K562 (cell line): ENCODE measurements at regions not wholly inside any gene's neighbourhood (a gene's known extent, or its start where the extent isn't known, plus 50 kb on each side); places are given as distances from the start of the nearest gene placed in this dataset.

ENCODE experiments used
- ATAC-seq: fragments of 200-7000 bp; cut with Tn5 transposase; 3 replicates; pipeline ENCODE4 v1.9.1; 2020; ENCODE audit warnings: moderate library complexity
- BruUV-seq: library from RNA; stranded (reverse); fragments of 400-500 nt; replicated peaks from 2 replicates; lab custom pipeline; 2021; lab: Mats Ljungman, UMichigan
- CTCF ChIA-PET: fragments of 300-600 bp; formaldehyde crosslinking; extraction: SDS; loops from one replicate; lab custom pipeline; 2021; ENCODE audit warnings: low intra/inter-chr PET ratio; lab: Yijun Ruan, JAX
- POLR2A ChIA-PET: fragments of 300-600, 350-650 bp; sonication (Branson Sonifier 250); formaldehyde crosslinking; extraction: SDS; loops from one replicate; lab custom pipeline; 2021; ENCODE audit warnings: antibody characterized with exemption, inconsistent platforms; lab: Yijun Ruan, JAX
- DNase-seq, 4 experiments: peaks; one replicate each; pipeline versions ENCODE4 v3.0.0 to v3.0.0-alpha.2; 2011 to 2018; ENCODE audit warnings: low spot score in 3 of 4, mixed read lengths in 3 of 4; ENCODE audit errors: extremely low read depth in 1 of 4
- FAIRE-seq: peaks from 2 replicates; lab custom pipeline; 2011; peaks lifted over from hg19 to GRCh38; lab: Jason Lieb, UNC
- H2AFZ ChIP-seq: 2 replicates; pipeline ENCODE4 v1.6.0; 2011; ENCODE audit warnings: low read depth, low read length, control low read depth, inconsistent platforms
- H3K27ac ChIP-seq: fragments of 200-600 bp; 3 replicates; pipeline ENCODE4 v1.8.0; 2011; ENCODE audit warnings: low read depth, mild to moderate bottlenecking, control low read depth, inconsistent platforms, low read length, moderate library complexity, mixed read lengths; ENCODE audit errors: extremely low read depth
- H3K27me3 ChIP-seq, 2 experiments: fragments of 300-600 bp in 1 of 2; 2 replicates in 1 of 2; 3 replicates in 1 of 2; pipeline versions ENCODE4 v1.6.0 to v1.8.0; 2011; ENCODE audit warnings: inconsistent platforms in 2 of 2, low read length in 2 of 2, mild to moderate bottlenecking in 1 of 2, mixed read lengths in 1 of 2, moderate library complexity in 1 of 2; ENCODE audit not compliant: control insufficient read depth in 2 of 2, insufficient read depth in 2 of 2
- H3K36me3 ChIP-seq: fragments of 300-600 bp; 3 replicates; pipeline ENCODE4 v1.8.0; 2011; ENCODE audit warnings: mild to moderate bottlenecking, low read length, inconsistent platforms; ENCODE audit not compliant: control insufficient read depth, insufficient read depth
- H3K4me1 ChIP-seq, 2 experiments: fragments of 200-600 bp in 1 of 2; replicated peaks in 1 of 2; 2 replicates in 1 of 2; 3 replicates in 1 of 2; pipeline versions ENCODE4 v1.5.1 to v1.8.0; 2011; ENCODE audit warnings: inconsistent platforms in 2 of 2, low read length in 2 of 2, mild to moderate bottlenecking in 1 of 2, mixed read lengths in 1 of 2, moderate library complexity in 1 of 2; ENCODE audit not compliant: control insufficient read depth in 2 of 2, insufficient read depth in 2 of 2
- H3K4me2 ChIP-seq: 2 replicates; pipeline ENCODE4 v1.6.1; 2011; ENCODE audit warnings: low read length, control low read depth, inconsistent platforms, mixed read lengths; ENCODE audit not compliant: insufficient read depth
- H3K4me3 ChIP-seq: fragments of 200-600 bp; sonication (generic), shearing (Covaris generic); 2 replicates; pipeline ENCODE4 v1.5.1; 2016; ENCODE audit warnings: control low read depth, inconsistent platforms
- H3K79me2 ChIP-seq: fragments of 200-600 bp; 3 replicates; pipeline ENCODE4 v1.8.0; 2011; ENCODE audit warnings: low read length, inconsistent platforms; ENCODE audit not compliant: control insufficient read depth, insufficient read depth
- H3K9ac ChIP-seq, 2 experiments: 2 replicates each; pipeline versions ENCODE4 v1.6.0 to v1.6.1; 2011; ENCODE audit warnings: low read depth in 2 of 2, low read length in 2 of 2, control low read depth in 1 of 2, inconsistent platforms in 1 of 2, mild to moderate bottlenecking in 1 of 2, mixed read lengths in 1 of 2; ENCODE audit not compliant: insufficient read depth in 1 of 2
- H3K9me1 ChIP-seq: one replicate; pipeline ENCODE4 v1.6.0; 2011; ENCODE audit warnings: inconsistent platforms, mild to moderate bottlenecking, low read length, moderate library complexity; ENCODE audit not compliant: control insufficient read depth, insufficient read depth
- H3K9me3 ChIP-seq: replicated peaks from 2 replicates; pipeline ENCODE4 v1.5.1; 2011; ENCODE audit warnings: low read depth, low read length, inconsistent platforms; ENCODE audit not compliant: control insufficient read depth, insufficient read depth
- H4K20me1 ChIP-seq: replicated peaks from 2 replicates; pipeline ENCODE4 v1.6.1; 2011; ENCODE audit warnings: low read length, inconsistent platforms, mixed read lengths; ENCODE audit not compliant: control insufficient read depth, insufficient read depth
- CHAMP1 ChIP-seq: fragments of 450-650 bp; IDR thresholded peaks from 2 replicates; pipeline ENCODE4 v1.6.1; 2016; ENCODE audit warnings: mild to moderate bottlenecking
- FOXM1 ChIP-seq, 2 experiments: fragments of 450-650 bp in 1 of 2; sonication (generic) in 1 of 2; formaldehyde crosslinking in 1 of 2; IDR thresholded peaks; 2 replicates each; pipeline versions ENCODE4 v1.6.1 to v1.9.0; 2017 to 2022; ENCODE audit warnings: low read depth in 2 of 2, mild to moderate bottlenecking in 2 of 2, missing genetic modification reagents in 1 of 2, moderate library complexity in 1 of 2
- KHSRP ChIP-seq: fragments of 450-650 bp; IDR thresholded peaks from 2 replicates; pipeline ENCODE4 v1.6.1; 2017
- MIER1 ChIP-seq: fragments of 450-650 bp; IDR thresholded peaks from 2 replicates; pipeline ENCODE4 v1.6.1; 2016; ENCODE audit warnings: antibody characterized with exemption, mild to moderate bottlenecking, low read depth
- PPARD ChIP-seq: fragments of 250-450 bp; sonication (Bioruptor Pico); IDR thresholded peaks from 2 replicates; pipeline ENCODE4 v1.8.0; 2022; ENCODE audit warnings: inconsistent platforms, mild to moderate bottlenecking, moderate library complexity
- PURB ChIP-seq: sonication (generic); formaldehyde crosslinking; IDR thresholded peaks from 2 replicates; pipeline ENCODE4 v1.9.0; 2021; ENCODE audit warnings: low read depth, mild to moderate bottlenecking, missing genetic modification reagents
- RB1 ChIP-seq: fragments of 450-650 bp; IDR thresholded peaks from 2 replicates; pipeline ENCODE4 v1.6.1; 2017; ENCODE audit warnings: low read depth, mild to moderate bottlenecking
- RBFOX2 ChIP-seq: fragments of 200-400 bp; formaldehyde crosslinking; IDR thresholded peaks from 2 replicates; pipeline ENCODE4 v1.6.1; 2017; ENCODE audit warnings: low read depth, mild to moderate bottlenecking, low read length, moderate library complexity
- WHSC1 ChIP-seq: IDR thresholded peaks from one replicate; pipeline ENCODE4 v1.6.1; 2012; ENCODE audit warnings: low read length, control low read depth, inconsistent platforms
- ZKSCAN1 ChIP-seq: fragments of 150-350 bp; IDR thresholded peaks from 2 replicates; pipeline ENCODE4 v1.6.1; 2016; ENCODE audit warnings: low read depth, low read length
- ZNF197 ChIP-seq: fragments of 200-800 bp; sonication (Bioruptor generic); IDR thresholded peaks from 2 replicates; pipeline ENCODE4 v1.6.1; 2016; ENCODE audit warnings: low read depth, missing genetic modification characterization, missing compliant biosample characterization
- ZNF518B ChIP-seq: fragments of 250-450 bp; sonication (Bioruptor Pico); IDR thresholded peaks from 2 replicates; pipeline ENCODE4 v1.5.0; 2021; ENCODE audit warnings: mild to moderate bottlenecking, moderate library complexity
- ZZZ3 ChIP-seq: fragments of 450-650 bp; IDR thresholded peaks from 2 replicates; pipeline ENCODE4 v1.6.1; 2016; ENCODE audit warnings: antibody characterized with exemption, mild to moderate bottlenecking, moderate library complexity
- WGBS: fragments of 100-300 bp; shearing (Covaris generic); methylation state at CpG from one replicate; pipeline ENCODE4 v1.1.6; 2016; ENCODE audit warnings: low coverage, mixed read lengths; ENCODE audit not compliant: insufficient coverage; ENCODE audit errors: missing lambda C conversion rate; 5-methylcytosine and 5-hydroxymethylcytosine counted together
- in situ Hi-C: fragments of 300-500 bp; cut with MboI; formaldehyde crosslinking; loops from 4 replicates; pipeline ENCODE4 v1.15.0; 2018; ENCODE audit warnings: inconsistent platforms, mixed read lengths
- intact Hi-C: fragments of 100-400 bp; cut with micrococcal nuclease; formaldehyde crosslinking; loops from 2 replicates; pipeline ENCODE4 v1.14.2; 2022
- TF ChIP-seq, protein P1 (sequence below): sonication (generic); IDR thresholded peaks from 2 replicates; pipeline ENCODE4 v1.6.1; 2016

DNA sequence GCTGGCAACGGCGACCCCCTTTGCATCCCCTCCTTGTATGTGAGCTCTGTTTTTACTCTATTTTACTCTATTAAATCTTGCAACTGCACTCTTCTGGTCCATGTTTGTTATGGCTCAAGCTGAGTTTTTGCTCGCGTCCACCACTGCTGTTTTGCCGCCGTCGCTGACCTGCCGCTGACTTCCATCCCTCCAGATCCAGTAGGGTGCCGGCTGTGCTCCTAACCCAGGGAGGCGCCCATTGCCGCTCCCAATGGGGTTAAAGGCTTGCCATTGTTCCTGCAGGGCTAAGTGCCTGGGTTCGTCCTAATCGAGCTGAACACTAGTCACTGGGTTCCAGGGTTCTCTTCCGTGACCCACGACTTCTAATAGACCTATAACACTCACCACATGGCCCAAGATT is 2704.4 kb downstream of the PCDH9 start (continued):
- TF ChIP-seq MIER1 (no peak), ZNF518B (CRISPR knock-in tag) (no peak), ZZZ3 (no peak)

GRCh38 chr13:64510747-64511146 is 2719.4 kb downstream of the PCDH9 start:
- no peak overlapping the region for H2AFZ ChIP-seq
- ChIA-PET POLR2A (no interaction called here), CTCF (no interaction called here)
- H3K9me1 ChIP-seq: no peaks in the 10 kb centered on the region
- H3K27ac ChIP-seq: no peak overlapping the region
- FAIRE-seq (no peak), ATAC-seq (no peak), DNase-seq (no peak)
- in situ Hi-C loops: no loop called here
- no peaks in the 10 kb centered on the region for H4K20me1 ChIP-seq
- no peak overlapping the region for H3K4me3 ChIP-seq
- WGBS: 6% methylated on average over 2 of the region's 2 CpGs
- no peak overlapping the region for H3K9ac ChIP-seq
- H3K27me3 ChIP-seq: no peaks in the 10 kb centered on the region
- BruUV-seq: no TSS peak
- no peaks in the 10 kb centered on the region for H3K4me1 ChIP-seq
- no peaks in the 10 kb centered on the region for H3K79me2 ChIP-seq
- no peaks in the 10 kb centered on the region for H3K36me3 ChIP-seq
- no peaks in the 10 kb centered on the region for H3K9me3 ChIP-seq
- H3K4me2 ChIP-seq: no peak overlapping the region
- intact Hi-C loops: no loop called here
- TF ChIP-seq, protein P1, sequence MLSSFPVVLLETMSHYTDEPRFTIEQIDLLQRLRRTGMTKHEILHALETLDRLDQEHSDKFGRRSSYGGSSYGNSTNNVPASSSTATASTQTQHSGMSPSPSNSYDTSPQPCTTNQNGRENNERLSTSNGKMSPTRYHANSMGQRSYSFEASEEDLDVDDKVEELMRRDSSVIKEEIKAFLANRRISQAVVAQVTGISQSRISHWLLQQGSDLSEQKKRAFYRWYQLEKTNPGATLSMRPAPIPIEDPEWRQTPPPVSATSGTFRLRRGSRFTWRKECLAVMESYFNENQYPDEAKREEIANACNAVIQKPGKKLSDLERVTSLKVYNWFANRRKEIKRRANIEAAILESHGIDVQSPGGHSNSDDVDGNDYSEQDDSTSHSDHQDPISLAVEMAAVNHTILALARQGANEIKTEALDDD: no peak
- TF ChIP-seq KHSRP (no peak), RB1 (no peak), ZNF197 (CRISPR knock-in tag) (no peak), PURB (CRISPR knock-in tag) (no peak), FOXM1 (IDR thresholded peaks at IDR 0.05; ENCODE audit: low read depth) (no peak), FOXM1 (CRISPR knock-in tag; IDR thresholded peaks at IDR 0.05; ENCODE audit: low read depth) (no peak), ZKSCAN1 (no peak), CHAMP1 (no peak), WHSC1 (no peak), PPARD (CRISPR knock-in tag) (no peak), RBFOX2 (no peak)
